GM12873 (cell line): ENCODE measurements at regions not wholly inside any gene's neighbourhood (a gene's known extent, or its start where the extent isn't known, plus 50 kb on each side); places are given as distances from the start of the nearest gene placed in this dataset.

Source experiments
- TF ChIP-seq, protein P1 (sequence below): IDR thresholded peaks from 2 replicates; pipeline ENCODE4 v1.5.1; 2012; ENCODE audit warnings: low read depth, mild to moderate bottlenecking, moderate library complexity, low read length, control low read depth; ENCODE audit not compliant: insufficient read depth; ENCODE audit errors: missing control alignments

DNA sequence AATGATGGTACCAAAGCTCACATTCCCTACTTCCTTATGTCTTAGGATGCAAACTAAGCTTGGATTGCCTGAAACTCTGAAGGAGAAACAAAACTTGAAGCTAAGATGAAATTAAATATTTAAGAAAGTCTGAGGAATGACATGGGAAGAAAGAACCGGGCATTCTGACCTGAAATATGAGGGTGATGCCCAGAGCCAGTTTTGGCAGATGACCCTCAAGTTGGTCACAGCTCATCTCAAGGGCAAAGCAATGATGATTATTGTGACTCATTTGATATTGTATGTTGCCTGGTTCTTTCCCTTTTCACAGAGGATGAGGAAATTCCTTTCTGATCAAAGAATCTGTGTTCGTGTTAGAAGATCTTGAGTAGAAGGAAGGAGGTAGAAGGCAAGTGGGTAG lies 96.0 kb upstream of the NHS start:
- TF ChIP-seq, protein P1, sequence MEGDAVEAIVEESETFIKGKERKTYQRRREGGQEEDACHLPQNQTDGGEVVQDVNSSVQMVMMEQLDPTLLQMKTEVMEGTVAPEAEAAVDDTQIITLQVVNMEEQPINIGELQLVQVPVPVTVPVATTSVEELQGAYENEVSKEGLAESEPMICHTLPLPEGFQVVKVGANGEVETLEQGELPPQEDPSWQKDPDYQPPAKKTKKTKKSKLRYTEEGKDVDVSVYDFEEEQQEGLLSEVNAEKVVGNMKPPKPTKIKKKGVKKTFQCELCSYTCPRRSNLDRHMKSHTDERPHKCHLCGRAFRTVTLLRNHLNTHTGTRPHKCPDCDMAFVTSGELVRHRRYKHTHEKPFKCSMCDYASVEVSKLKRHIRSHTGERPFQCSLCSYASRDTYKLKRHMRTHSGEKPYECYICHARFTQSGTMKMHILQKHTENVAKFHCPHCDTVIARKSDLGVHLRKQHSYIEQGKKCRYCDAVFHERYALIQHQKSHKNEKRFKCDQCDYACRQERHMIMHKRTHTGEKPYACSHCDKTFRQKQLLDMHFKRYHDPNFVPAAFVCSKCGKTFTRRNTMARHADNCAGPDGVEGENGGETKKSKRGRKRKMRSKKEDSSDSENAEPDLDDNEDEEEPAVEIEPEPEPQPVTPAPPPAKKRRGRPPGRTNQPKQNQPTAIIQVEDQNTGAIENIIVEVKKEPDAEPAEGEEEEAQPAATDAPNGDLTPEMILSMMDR, result no peak

DNA sequence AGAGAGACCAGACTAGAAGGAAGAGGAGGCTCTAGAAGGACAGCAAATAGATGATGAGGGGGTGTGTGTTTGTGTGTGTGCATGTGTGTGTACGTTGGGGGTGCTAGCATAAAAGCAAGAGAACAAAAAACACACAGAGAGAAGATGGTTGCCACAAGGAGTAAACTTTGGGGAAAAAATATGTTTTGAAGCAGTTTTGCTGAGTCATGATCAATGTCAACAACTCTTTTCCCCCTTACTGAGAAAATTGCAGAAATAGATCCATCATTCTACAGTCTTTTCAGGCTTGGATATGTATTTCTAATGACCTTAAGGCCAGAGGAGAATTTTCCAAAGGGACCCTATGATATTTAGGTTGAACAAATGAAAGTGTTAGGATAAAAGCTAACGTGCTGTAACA lies 89.0 kb upstream of the NHS start:
- TF ChIP-seq, protein P1, result no peak

DNA sequence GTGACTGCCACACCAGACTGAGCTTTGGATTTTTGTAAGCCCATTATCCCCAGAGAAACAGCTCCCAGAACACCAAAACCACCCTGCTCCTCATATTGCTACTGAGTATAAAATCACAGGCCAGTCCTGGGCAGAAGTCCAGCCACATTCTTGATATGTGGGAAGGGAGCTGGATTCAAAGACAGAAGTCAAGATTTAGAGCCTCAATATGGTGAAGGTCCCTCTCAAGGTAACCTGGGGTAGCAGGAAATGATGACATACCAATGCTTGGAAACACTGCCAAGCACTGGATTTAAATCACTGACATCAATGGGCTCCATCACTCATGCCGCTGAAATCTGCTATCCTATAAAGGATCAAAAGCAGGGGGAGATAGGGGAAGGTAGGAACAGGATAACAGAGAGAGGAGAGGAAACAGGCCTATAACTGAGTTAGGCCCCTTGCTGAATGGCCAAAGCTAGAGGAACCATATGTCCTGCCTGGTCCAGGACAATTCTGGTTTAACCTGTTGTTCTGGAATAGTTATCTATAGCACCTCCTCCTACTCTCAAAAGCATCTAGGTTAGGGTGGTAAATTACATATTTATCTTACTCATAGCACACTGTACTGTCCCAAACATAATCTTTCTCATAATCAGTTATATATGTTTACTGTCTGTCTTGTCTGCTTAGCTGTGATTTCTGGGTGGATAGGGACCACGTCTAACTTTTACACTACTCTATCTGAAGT lies 83.7 kb upstream of the NHS start:
- TF ChIP-seq, protein P1, result no peak

DNA sequence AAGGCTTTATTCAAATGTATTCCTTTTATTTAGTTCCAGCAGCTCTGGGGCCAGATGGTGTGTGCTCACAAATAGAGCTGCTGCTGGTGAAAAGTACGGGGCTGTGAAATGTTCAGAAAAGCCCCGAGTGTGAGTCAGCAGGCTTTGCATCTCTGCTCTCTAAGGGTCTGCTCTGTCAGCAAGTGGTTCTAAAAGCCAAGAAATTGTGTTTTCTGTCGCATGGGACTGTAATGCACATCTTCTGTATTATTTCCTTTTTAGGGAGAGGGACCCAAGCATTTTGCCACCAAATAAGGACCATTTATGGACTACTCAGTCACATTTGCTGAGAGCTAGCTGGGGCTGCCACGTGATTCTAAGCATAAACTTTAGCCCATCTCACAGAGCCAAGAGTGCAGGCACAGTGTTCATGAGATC lies 82.9 kb upstream of the NHS start:
- TF ChIP-seq, protein P1, result no peak

DNA sequence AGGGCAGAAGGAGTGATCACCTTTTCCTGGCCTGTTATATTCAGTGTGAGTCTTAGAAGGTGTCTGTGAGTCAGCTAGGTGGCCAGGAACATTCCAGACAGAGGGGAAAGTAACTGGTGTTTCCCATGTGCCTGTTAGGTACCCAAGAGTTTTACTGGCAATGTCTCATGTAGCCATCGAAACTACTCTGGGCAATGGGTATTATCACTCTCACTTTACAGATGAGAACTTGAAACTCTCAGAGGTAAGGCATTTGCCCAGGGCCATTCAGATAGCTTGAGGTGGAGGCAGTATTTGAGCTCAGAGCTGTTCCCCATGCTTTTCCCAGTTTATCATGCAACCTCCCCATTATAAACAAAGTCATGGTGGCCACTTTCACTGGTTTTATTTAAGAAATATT lies 80.4 kb upstream of the NHS start:
- TF ChIP-seq, protein P1, result no peak

DNA sequence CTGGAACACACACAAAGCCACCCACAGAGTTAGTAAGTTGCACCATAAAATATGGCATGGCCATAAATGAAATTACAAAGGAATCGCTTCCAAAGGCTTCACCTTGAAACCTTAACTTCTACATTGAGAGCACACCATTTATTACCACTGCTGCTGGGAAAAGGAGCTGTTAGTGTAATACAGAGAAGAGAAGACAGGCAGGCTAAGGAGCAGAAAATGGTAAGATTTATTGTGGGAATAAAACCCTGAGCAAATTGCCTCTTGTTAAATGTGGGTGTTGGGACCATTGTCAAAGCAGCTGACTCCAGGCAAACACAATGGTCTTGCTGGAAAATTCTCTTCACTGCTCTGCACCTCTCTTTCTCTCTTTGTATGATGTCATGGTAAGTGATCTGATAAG lies 79.2 kb upstream of the NHS start:
- TF ChIP-seq, protein P1, result no peak

DNA sequence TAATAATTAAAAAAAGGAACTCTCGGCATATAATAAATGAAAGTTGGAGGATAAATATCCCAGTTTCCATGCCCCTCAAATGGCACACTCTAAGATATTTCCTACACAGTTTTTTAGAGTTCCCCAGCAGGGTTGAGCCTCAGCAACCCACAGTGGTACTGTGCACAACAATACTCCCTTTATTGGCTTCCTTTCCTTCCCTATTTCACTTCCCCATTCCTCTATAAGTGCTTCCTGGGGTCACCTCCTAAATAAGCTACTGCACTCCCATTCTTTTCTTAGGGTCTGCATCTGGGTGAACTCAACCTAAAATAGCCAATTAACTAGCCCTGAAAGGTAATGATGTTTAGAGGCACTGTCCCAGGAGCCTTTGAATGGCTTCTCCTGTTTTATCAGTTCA lies 76.4 kb upstream of the NHS start:
- TF ChIP-seq, protein P1, result no peak
